ENCODE measurements at regions not wholly inside any gene's neighbourhood (a gene's known extent, or its start where the extent isn't known, plus 50 kb on each side); places are given as distances from the start of the nearest gene placed in this dataset.

DNA sequence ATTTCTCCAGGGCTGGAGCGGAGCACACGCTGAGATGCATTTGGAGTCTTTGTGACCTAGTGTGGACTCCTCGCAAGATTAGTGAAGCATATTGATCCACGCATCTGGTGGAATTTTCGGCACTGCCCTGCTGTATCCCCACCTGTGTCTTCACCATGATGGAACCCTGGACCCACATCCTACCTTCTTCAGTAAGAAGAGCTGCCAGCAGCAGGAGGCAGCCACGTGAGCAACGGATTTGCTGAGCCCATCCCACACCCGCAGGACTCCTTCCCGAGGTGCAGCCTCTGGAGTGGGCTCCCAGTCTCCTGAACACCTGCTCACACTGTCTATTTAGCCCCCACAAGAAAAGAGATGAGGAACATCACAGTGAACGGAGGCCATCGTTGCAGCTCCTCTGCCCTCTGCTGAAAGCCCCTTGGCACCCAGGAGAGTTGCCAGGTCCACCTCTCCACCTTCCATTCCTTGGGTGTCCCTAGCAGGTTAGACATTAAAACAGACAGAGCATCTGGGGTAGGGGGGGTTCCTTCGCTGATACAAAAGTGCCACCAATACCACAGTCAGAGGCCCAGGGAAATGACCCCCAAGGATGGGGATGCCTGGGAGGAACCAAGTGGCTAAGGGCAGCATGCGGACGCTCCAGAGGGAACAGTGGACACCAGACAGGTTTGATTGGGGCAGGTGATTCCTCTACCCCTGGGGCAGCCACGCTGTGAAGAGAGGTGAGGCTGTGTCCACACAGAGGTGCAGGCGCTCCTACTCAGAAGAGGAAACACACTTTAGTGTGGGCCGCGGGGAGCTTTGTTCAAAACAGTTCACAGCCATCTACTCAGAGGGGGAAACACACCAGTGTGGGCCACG is 302.8 kb upstream of the SALL3 start:
- DNase-seq, result no peak

DNA sequence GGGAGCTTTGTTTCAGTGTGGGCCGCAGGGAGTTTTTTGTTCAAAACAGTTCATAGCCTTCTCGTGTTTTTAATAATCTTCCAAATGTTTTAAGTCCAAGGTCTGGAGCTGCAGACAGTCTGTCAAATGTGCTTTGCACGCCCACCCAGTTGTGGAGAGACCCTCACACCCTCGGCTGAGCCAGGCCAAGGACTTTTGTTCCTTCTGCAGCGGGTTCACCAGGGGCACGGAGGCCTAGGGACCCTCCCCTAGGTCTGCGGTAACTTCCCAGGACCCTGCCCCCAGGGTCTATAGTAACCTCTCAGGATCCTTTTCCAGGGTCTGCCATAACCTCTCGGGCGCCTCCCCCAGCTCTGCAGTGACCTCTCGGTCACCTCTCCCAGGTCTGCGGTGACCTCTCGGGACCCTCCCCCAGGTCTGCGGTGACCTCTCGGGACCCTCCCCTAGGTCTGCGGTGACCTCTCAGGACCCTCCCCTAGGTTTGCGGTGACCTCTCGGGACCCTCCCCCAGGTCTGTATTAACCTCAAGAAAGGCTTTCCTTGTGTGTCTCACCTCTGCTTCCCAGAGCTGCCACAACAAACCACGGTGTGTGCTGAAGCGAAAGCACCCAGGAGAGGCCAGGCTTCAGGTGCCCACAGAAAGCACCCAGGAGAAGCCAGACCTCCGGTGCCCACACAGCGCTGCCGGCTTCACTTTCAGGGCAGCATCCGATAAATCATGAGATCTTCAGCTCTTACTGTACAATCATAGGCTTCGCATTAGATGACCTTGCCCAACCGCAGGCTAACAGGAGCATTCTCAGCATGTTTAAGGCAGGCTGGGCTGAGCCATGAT is 301.9 kb upstream of the SALL3 start:
- DNase-seq, result no peak

DNA sequence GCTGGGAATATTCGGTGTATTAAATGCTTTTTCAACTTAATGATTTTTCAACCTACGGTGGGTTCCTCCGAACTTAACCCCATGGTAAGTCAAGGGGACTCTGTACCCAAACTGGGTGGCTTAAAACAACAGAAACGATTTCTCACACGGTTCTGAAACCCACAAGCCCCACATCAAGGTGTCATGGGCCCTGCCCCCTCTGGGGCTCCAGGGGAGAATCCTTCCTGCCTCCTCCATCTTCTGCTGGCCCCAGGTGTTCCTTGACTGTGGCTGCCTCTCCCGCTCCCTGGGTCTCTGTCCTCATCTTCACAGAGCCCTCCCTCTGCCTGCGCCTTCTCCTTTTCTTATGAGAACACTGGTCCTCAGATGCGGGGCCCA is 301.3 kb upstream of the SALL3 start:
- DNase-seq, result no peak

DNA sequence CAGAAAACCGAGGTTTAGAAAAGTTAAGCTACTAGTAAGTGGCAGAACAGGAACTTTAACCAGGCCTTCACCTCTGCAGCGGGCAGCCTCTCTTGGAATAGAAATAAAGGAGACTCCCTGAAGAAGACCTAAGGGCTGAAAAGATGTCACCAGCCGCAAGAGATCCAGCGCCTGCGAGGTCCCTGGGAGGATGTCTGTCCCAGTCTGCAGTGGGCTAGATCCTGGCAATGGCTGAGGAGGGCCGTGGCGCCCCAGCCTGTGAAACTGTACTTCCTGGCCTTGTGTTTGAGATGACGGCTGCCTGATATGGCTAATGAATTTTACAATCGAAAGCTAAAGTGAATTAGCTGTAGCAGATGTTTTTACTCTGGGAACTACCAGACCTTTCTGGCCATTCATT is 300.6 kb upstream of the SALL3 start:
- DNase-seq, result no peak

DNA sequence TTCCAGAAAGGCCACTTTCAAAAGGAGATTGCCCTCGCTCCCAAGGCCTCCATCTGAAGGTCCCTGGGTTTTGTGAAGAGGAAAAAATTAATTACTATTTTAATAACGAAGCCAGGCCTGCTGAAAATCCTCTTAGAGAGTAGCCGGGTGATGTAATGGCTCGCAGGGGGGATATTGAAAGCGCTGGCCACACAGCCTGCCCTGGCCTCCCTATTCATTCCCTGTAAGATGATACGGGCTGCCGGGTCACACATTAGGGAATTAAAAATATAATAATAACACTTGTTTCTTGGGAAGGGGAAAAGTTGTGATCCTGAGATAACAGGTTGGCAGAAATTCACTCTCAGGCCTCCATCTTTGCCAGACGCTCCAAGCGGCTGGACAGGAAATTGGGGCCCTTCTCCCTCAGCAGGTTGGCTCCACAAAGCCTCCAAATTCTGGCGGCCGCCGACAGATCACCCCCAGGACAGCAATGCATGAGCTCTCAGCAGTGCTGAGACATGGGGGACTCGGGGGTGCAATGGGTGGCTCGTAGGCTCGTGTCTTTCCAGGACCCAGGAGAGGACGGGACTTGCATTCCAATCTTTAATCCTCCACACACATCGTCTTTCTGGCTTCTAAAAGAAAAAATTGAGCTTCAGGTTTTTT is 299.9 kb upstream of the SALL3 start:
- DNase-seq, result no peak

DNA sequence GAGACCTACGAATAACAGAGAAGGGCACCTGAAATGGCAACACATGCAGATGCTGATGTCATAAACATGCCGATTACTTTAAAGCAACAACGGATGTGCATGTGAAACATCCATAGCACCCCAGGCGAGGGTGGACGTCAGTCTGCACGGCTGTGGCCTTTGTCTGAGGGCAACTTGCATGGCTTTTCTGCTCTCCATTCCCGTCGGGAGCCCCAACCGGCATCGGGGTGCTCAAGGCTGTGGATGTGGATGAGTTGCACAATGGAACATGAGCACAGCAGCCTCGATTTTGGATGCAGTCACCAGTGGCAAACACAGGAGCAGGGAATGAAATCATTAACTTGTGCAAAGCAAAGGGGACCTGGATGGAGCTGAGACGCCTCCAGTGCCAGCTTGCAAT is 298.2 kb upstream of the SALL3 start:
- no peak for DNase-seq

DNA sequence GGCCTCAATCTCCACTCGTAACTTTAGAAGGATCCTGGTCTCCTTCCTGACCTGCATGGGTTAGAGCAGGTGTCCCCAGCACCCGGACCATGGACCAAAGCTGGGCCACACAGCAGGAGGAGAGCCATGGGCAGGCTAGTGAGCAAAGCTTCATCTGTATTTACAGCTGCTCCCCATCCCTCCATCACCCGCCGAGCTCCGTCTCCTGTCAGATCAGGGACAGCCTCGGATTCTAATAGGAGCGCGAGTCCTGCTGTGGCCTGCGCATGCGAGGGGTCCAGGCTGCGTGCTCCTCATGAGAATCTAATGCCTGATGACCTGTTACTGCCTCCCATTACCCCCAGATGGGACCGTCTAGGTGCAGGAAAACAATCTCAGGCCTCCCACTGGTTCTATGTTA is 297.7 kb upstream of the SALL3 start:
- DNase-seq, result no peak

DNA sequence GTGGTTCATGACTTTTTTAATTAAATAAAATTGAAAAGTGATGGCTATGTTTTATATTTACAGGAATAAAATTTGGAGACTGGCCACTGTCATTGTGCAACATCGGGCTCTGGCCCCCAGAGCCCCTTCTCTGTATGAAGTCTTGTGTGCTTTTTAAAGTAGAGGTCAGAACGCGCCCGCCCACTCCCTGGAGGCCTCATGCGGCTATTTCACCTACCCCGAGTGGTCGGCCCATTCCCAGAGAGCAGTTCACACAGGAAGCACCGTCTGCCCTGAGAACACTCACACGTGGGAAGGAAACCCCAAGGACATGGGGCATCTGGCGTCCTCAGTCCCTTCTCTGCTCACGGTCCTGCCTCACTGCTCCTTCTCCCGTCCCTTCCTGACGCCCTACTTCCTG is 296.9 kb upstream of the SALL3 start:
- no peak for DNase-seq

DNA sequence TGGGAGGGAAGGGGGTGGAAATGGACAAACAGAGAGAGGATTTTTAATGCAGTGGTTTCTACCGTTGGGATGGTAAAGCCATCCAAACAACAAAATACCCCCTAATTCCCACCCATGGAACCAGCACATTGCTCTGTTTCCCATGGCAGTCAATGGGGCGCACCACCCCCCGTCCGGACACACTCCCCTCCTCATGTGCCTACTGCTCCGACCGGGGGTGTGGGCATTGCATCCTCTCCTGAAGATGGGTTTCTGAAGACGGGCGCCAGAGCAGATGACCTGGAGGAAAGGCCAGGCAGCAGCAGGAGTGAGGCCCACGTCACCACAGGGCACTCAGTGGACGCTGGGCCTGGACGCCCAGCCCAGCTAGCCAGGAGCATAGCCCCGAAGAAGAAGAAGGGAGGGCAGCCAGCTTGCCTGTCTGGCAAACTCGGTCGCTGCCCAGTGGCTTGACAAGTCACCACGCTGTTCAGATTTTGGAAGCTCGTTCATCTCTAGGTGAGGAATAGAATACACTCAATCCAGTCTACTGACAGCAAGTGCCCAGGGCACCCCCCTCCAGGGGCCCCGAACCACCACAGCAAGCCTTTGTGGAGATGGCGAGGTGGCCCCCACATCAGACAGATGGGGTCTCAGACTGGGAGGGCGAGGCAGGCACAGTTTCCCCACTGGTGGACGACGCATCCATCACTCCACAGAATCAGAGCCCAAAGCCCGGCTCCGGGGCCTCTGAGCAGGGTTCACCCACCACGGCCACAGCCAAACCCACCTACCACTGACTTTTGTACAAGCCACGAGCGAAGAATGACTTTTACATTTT is 296.2 kb upstream of the SALL3 start:
- no peak for DNase-seq

DNA sequence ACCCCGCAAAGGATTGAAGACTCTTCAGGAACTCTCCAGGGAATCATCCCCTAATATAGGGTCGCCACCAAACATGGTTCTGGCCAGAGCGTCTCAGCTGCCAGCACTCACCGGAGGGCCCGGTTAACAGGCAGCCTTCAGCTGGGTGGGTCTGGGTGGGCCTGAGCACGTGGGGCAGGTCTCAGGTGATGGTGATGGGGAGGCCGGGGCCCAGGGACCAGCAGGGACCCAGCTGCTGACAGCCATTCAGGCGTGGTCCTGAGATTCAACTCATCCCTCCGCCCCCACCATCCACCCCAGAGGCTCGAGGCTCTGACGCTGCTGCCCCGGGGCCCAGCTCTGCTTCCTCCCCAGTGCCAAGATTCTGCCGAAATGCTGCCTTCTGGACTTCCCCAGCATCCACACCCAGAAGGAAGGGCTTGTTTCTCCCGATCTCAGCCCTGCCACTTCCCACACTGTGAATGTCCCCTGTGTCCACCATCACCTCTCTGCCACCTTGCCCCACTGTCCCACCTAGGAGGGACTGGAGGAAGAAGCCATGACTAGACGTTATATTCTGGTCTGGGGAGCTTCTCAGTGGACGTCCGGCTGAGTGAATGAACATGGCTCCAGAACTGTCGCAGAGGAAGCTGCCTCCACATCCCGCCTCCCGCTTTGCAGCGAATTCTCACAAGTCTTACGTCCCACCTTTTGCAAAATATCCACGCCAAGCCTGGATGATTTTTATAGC is 294.2 kb upstream of the SALL3 start:
- no peak for DNase-seq

DNA sequence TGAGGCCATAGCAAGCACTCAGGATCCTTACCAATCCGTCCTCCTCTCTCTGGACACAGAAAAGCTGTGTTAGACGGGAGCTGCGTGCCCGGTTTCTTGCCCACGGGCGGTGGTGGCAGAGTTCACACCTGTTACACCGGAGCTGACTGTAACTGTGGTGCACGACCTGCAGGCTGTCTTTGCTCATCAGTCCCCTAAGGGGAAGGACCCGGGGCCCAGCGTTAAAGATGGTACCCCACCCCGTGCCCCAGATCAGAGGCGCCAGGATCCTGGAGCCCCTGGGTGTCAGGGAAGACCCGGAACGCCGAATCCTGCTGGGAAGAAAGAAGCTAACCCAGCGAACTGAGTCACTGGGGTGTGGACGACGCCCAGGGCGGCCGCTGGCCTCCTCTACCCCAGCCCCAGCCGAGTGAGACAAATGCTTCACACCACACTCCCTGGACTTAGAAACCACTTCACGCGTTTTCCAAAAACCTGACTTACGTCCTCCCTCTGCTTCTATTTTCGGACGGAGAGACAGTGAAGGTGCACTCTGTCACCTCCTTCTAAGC is 293.6 kb upstream of the SALL3 start:
- no peak for DNase-seq

DNA sequence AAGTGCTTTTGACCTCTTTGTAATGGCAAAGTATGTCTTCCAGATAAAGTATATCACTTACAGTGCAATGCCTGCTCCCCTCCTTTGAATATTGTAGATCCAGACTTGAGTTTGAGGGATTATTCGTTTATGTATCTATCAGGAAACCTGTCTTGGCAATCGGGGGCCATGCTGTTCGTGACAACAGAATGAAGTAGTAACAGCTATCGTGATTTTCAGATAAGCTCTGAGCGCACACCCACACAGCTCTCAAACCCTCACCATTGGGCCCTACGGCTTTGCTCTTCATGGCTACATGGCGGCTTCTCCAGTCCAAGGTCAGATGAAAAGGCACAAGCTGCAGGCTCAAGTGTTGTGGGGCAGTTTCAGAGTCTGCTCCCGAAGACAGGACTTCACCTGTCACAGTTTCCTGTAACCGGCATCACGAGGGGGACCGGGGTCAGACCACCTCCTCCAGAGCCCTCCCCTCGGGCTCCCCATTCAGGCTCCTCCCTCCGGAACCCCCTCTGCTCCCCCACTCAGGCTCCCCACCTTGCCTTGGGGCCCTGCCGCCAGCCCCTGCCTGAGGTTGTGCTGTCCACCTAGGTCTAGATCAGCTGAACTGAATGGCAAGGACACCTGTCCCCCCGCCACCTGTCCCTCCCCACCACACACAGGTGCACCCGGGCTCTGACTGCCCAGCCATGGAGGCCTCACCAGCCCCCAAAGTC is 292.5 kb upstream of the SALL3 start:
- DNase-seq, result no peak

DNA sequence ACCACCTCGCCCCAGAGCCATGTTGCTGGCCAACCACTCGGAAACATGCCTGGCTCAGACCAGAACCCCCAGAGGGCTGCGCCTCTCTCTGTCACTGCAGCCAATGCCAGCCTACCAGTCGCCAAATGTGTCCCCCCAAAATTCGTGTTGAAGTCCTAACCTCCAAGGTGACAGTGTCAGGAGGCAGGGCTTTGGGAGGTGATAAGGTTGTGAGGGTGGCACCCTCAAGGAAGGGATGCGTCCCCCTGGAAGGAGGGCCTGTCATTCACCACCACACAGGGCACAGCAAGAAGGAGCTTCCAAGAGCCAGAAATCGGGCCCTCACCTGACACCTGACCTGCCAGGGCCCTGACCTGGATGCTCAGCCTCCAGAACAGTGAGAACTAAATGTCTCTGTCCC is 291.9 kb upstream of the SALL3 start:
- DNase-seq, result no peak

DNA sequence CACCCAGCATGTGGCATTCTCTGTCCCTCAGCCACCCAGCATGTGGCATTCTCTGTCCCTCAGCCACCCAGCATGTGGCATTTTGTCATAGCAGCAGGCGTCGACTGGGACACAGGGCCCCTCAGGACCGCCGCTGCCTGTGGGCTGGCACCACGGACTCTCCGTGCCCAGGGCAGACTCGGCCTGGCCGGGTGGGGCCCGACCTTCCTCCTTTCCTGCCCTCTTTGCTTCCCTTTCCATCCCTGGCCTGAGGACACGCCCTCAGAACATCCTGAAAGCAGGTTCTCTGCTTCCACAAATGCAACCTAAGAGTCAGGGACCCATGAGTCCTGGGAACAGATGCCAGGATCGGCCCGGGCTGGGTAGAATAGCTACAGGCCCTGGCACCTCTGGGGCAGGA is 291.4 kb upstream of the SALL3 start:
- no peak for DNase-seq

DNA sequence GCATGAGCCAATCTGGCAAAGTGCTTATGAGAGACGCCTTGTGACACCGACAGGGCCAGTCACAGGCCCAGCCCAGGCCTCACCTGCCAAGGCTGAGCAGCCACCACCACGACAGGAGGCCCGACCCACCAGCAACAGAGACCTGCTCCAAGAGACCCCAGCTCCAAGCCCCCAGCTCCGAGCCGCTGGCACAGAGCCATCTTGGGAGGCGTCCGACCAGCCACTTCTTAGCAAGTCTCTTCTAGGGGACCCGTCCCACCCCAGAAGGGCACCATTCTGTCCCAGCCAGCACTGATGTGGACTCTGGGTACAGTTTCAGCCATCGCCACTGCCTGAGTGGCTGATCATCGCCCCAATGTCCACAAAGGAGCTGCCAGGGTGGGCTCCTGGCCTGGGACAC is 290.7 kb upstream of the SALL3 start:
- DNase-seq, result no peak

DNA sequence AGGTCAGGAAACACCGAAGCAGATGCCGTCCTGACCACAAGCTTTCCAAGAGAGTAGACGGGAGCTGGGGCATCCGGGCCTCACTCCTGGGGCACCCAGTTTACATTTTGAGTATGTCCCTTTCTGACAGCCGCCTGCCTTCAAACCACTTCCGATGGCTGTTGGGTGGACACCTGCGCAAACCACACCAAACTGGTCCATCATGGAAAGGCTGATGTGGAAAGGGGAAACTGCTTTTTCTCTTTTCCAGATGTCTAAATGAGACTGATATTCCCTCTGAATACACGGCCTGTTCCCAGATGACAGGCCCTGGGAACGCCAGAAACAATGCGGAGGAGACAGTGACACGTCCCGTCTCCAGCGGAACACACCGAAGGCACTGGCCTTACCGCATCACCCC is 290.0 kb upstream of the SALL3 start:
- no peak for DNase-seq

DNA sequence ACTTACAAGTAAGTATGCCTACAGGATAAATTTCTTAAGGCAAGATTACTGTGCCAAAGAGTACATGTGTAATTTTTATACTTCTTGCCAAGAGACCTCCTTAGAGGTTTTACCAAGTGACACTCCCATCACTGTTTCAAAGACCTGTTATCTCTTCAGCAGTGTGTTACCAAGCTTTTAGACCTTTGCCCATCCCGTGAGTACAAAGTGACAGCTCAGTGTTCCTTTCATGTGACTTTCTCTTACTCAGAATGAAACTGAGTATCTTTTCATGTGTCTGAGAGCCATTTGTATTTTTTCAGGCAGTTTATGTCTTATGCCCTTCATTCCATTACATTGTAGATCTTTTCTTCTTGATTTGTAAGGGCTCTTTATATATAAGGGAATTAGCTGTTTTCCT is 287.5 kb upstream of the SALL3 start:
- DNase-seq, result no peak

DNA sequence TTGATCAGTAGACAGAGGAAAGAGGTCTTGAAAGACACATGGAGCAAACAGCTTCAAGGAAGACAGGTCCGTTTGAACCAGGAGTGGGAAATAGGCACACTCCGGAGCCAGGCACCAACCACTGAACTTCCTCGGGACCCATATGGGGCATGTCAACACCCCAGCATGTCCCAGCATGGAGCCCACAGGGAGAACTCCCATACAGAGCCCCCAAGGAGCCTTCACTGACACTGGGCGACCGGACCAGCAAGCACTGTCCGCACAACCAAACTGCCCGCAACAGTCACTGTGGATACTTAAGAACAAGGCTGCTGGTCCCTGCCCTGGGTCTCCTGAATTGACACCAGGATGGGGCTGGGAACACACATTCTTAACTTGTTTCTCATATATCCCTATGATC is 286.2 kb upstream of the SALL3 start:
- no peak for DNase-seq

DNA sequence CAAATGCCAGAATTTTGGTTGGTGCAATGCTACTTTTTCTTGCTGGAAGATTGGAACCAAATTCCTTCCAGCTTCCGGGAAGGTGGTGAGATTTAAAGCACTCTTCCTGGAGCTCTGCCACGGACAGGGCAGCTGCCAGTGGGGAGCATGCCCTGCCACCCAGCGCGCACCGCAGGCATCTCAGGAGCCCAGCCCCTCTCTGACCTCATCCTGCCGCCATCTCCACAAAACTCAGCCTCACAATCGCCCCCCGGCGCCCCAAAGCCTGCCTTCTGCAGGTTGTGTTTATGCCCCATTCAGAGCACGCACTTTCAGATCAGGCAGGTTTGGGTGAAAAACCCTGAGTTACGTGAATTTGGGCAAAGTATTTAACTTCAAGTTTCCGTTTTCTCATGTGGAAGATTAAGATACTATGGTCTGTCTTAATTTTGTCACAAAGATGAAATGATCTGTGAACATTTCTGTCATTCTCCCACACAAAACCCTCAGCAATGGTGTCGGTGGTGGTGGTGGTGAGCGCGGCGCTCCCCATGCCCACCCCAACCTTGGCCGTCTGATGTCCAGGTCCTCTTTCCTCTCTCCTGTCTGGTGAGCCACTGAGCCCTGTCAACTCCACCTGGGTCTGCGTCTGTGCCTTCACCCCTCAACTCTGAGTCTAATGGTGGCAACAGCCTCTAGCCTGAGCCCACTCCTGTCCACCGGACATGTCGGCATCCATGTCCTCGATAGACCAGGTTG is 282.8 kb upstream of the SALL3 start:
- no peak for DNase-seq

DNA sequence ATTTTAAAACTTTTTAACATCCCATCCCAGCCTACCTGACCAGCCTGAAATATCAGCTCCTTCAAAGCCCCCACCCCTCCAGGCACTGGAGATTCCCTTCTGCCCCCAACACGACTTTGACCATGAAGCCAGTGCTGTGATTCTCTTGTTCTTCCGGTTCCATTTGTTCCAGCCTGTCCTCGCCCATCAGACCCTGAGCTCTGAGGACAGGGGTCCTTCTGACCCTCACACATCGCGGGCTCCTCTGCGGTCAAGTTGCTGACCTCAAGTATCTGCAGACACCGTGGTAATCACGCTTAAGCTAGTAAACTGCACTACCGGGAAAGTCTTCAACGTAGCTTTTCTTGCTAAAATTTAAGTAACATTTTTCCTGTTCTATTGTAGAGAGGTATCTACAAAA is 282.2 kb upstream of the SALL3 start:
- no peak for DNase-seq

DNA sequence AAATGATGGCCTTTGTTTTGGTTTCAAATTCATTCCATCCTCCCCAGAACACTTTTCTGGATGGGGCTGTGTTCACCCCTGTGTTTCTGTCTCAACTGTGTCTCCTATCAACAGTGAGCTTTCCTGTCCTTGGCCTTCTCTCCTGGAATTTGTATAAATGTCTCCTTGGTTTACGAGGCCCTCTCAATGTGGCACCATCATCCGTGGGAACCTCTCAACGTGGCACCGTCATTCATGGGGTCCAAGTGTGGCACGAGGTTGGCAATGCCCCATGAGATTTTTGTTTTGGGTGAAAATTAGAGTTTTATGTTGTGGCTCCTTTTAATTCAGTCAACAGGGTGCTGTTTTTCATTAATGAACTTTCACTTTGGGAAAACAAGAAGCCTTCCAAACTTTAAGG is 280.7 kb upstream of the SALL3 start:
- DNase-seq, result no peak

All from CD4-positive, alpha-beta T cell treated with Interleukin-15 for 1 hour (primary cell).